ENCODE measurements at regions not wholly inside any gene's neighbourhood (a gene's known extent, or its start where the extent isn't known, plus 50 kb on each side); places are given as distances from the start of the nearest gene placed in this dataset.

DNA sequence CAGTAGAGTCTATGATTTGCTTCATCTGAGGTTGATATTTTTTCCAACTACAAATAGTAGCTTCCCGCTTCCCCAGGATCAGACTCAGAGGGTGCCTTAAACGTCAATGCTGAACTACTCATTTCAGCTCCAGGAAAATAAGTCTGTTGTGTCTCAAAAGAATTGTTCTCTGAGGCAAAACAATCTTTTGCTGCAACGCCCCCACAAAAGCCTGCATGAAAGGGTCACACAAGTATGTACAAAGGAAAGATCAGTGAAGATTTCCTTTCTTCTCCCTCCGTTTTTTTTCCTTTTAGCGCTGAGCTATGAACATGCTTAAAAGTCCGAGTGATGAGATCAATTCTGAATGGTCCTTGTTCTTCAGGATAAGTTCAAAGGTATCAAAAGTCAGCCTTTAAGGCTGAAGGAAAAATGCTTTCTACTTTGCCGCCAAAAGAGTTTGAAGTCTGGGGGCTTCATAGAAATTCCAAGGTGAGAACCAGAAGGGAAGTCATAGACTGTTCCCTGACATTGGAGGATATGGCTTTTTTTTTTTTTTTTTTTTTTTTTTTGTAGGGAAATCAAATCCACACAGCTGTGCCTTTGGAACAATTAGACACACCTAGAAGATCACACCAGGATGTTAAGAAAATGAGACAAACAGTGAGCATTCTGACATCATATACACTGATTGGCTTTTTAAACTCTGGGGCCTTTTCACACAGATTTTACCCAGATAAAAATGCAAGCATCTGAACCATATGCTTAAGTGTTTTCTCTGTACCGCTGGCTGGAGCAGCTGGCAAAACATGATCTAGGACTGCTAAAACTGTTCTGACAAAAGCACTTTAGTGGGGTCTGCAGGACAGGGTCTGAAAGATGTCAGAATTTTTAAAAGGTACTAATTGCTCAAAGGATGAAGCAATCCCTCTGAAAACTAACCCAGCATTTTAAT, 329.3 kb downstream of the ENC1 start:
- Mint-ChIP-seq H3K36me3 (ENCODE audit: insufficient read depth) (no peaks in the 10 kb centered on the region), H3K27ac (ENCODE audit: low read depth) (no peak overlapping the region), H3K27me3 (peaks cover 20% of the 10 kb centered on the region), H3K9me3 (no peaks in the 10 kb centered on the region), H3K4me3 (no peak overlapping the region), H3K4me1 (no peaks in the 10 kb centered on the region)
- DNase-seq (ENCODE audit: low spot score in 2 of 2) (no peak), ATAC-seq (replicated peaks; ENCODE audit: extremely low read depth, poor library complexity, severe bottlenecking) (no peak)

DNA sequence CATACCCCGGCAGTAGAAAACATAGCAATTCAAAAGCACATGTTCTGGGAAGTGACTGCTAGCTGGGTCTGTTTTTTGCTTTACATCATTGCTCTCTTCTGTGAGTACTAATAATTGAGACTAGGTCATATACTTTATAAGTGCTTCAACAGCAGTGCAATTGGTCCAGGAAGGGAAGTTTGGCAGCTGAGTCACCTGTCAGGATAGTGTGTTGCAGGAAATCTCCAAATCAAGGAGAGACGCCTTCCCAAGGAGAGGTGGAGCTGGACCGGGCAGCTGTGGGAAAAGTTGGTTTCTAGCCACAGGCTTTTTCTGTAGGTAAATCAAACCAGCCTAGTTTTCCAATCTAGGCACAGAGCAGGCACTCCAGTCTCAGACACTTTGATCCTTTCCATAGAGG, 330.1 kb downstream of the ENC1 start:
- DNase-seq (ENCODE audit: low spot score in 2 of 2): no peak
- H3K36me3 Mint-ChIP-seq (ENCODE audit: insufficient read depth): no peaks in the 10 kb centered on the region
- no peak overlapping the region for H3K27ac Mint-ChIP-seq (ENCODE audit: low read depth)
- no peaks in the 10 kb centered on the region for H3K9me3 Mint-ChIP-seq
- peaks cover 20% of the 10 kb centered on the region for H3K27me3 Mint-ChIP-seq
- H3K4me1 Mint-ChIP-seq: no peaks in the 10 kb centered on the region
- ATAC-seq (replicated peaks; ENCODE audit: extremely low read depth, poor library complexity, severe bottlenecking): no peak
- no peak overlapping the region for H3K4me3 Mint-ChIP-seq

GRCh38 chr5:74309050-74309449, 331.5 kb downstream of the ENC1 start:
- ATAC-seq (replicated peaks; ENCODE audit: extremely low read depth, poor library complexity, severe bottlenecking) (no peak), DNase-seq (ENCODE audit: low spot score in 2 of 2) (no peak)
- Mint-ChIP-seq H3K4me3 (no peak overlapping the region), H3K9me3 (no peaks in the 10 kb centered on the region), H3K27ac (ENCODE audit: low read depth) (no peak overlapping the region), H3K27me3 (peaks cover 12% of the 10 kb centered on the region), H3K4me1 (no peaks in the 10 kb centered on the region), H3K36me3 (ENCODE audit: insufficient read depth) (no peaks in the 10 kb centered on the region)

DNA sequence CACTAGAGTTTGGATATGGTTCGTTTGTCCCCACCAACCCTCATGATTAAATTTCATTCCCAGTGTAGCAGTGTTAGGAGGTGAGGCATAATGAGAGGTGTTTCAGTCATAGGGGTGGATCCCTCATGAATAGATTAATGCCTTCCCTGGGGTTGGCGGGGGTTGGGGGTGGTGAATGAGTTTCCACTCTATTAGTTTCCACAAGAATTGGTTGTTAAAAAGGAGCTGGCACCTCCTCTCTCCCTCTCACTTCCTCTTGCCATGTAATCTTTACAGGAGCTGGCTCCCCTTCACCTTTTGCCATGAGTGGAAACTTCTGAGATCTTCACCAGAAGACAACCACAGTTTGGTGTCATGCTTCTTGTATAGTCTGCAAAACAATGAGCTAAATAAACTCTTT, 333.7 kb downstream of the ENC1 start:
- Mint-ChIP-seq H3K4me3 (no peak overlapping the region), H3K4me1 (no peaks in the 10 kb centered on the region), H3K27ac (ENCODE audit: low read depth) (no peak overlapping the region)

GRCh38 chr5:74304536-74304935, 336.0 kb downstream of the ENC1 start:
- no peaks in the 10 kb centered on the region for H3K36me3 Mint-ChIP-seq (ENCODE audit: insufficient read depth)
- H3K4me3 Mint-ChIP-seq: no peak overlapping the region
- H3K27me3 Mint-ChIP-seq: peaks cover 9% of the 10 kb centered on the region
- H3K27ac Mint-ChIP-seq (ENCODE audit: low read depth): no peak overlapping the region
- H3K9me3 Mint-ChIP-seq: no peaks in the 10 kb centered on the region
- no peak for ATAC-seq (replicated peaks; ENCODE audit: extremely low read depth, poor library complexity, severe bottlenecking)
- H3K4me1 Mint-ChIP-seq: no peaks in the 10 kb centered on the region
- DNase-seq (ENCODE audit: low spot score in 2 of 2): no peak

More for the DNA sequence above, 333.7 kb downstream of the ENC1 start:
- ATAC-seq (replicated peaks; ENCODE audit: extremely low read depth, poor library complexity, severe bottlenecking) (no peak), DNase-seq (ENCODE audit: low spot score in 2 of 2) (no peak)
- H3K9me3 Mint-ChIP-seq: no peaks in the 10 kb centered on the region
- no peaks in the 10 kb centered on the region for H3K36me3 Mint-ChIP-seq (ENCODE audit: insufficient read depth)
- no peaks in the 10 kb centered on the region for H3K27me3 Mint-ChIP-seq

DNA sequence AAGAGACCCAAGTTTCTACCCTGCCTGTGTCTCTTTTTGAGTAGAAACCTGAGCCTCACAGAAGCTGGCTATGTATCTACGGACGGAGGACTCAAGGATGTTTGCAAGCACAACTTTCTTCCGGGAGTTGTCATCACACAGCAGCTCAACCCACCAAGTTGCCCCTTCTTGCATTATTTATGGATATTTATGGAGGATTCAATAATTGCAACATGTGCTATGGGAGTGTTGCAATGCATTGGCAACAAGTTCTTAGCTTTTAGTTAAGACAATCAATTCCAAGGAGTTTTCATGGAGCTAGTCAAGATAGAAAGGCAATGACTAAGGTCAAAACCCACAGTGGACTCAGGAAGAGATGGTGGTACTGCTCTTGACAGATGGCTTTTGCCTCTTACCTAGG, 336.9 kb downstream of the ENC1 start:
- ATAC-seq (replicated peaks; ENCODE audit: extremely low read depth, poor library complexity, severe bottlenecking) (no peak), DNase-seq (ENCODE audit: low spot score in 2 of 2) (no peak)
- H3K27me3 Mint-ChIP-seq: peaks cover 9% of the 10 kb centered on the region
- H3K36me3 Mint-ChIP-seq (ENCODE audit: insufficient read depth): no peaks in the 10 kb centered on the region
- H3K4me3 Mint-ChIP-seq: no peak overlapping the region
- no peak overlapping the region for H3K27ac Mint-ChIP-seq (ENCODE audit: low read depth)
- H3K4me1 Mint-ChIP-seq: no peaks in the 10 kb centered on the region
- H3K9me3 Mint-ChIP-seq: no peaks in the 10 kb centered on the region

DNA sequence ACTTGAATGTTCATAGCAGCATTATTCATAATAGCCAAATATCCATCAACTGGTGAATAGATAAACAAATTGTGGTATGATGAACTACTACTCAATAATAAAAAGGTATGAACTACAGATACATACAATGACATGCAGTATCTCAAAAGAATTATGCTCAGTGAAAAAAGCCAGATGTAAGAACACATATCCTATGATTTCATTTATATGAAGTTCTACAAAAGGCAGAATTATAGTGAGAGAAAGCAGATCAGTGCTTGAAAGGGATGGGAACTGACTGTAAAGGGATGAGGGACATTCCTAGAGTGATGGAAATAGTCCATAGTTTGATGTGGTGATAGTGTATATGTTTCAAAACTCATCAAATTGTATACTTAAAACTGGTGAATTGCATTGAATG, 339.0 kb downstream of the ENC1 start:
- H3K27me3 Mint-ChIP-seq: peaks cover 9% of the 10 kb centered on the region
- H3K36me3 Mint-ChIP-seq (ENCODE audit: insufficient read depth): peaks cover 1% of the 10 kb centered on the region
- H3K9me3 Mint-ChIP-seq: no peaks in the 10 kb centered on the region
- no peak overlapping the region for H3K4me3 Mint-ChIP-seq
- no peak overlapping the region for H3K27ac Mint-ChIP-seq (ENCODE audit: low read depth)
- DNase-seq (ENCODE audit: low spot score in 2 of 2): no peak
- ATAC-seq (replicated peaks; ENCODE audit: extremely low read depth, poor library complexity, severe bottlenecking): no peak
- no peaks in the 10 kb centered on the region for H3K4me1 Mint-ChIP-seq

DNA sequence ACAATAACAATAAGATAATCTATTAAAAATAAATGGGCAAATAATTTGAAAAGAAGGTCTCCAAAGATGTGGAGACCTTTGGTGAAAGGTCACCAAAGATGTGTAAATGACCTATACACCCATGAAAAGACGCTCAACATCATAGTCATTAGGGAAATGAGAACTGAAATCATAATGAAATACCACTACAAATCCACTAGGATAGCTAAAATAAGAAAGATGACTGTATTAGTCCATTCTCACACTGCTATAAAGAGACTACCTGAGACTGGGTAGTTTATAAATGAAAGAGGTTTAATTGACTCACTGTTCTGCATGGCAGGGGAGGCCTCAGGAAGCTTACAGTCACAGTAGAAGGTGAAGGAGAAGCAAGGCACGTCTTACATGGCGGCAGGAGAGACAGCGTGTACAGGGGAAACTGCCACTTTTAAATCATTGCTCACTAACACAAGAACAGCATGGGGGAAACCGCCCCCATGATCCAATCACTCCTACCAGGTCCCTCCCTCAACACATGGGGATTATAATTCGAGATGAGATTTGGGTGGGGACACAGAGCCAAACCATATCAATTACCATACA, 339.6 kb downstream of the ENC1 start:
- Mint-ChIP-seq H3K4me3 (no peak overlapping the region), H3K4me1 (no peaks in the 10 kb centered on the region), H3K27me3 (peaks cover 9% of the 10 kb centered on the region), H3K36me3 (ENCODE audit: insufficient read depth) (peaks cover 1% of the 10 kb centered on the region), H3K27ac (ENCODE audit: low read depth) (no peak overlapping the region), H3K9me3 (no peaks in the 10 kb centered on the region)
- ATAC-seq (replicated peaks; ENCODE audit: extremely low read depth, poor library complexity, severe bottlenecking): no peak
- no peak for DNase-seq (ENCODE audit: low spot score in 2 of 2)

GRCh38 chr5:74299833-74300232, 340.7 kb downstream of the ENC1 start:
- ATAC-seq (replicated peaks; ENCODE audit: extremely low read depth, poor library complexity, severe bottlenecking) (no peak), DNase-seq (ENCODE audit: low spot score in 2 of 2) (no peak)
- Mint-ChIP-seq H3K9me3 (no peaks in the 10 kb centered on the region), H3K27ac (ENCODE audit: low read depth) (no peak overlapping the region), H3K27me3 (peaks cover 9% of the 10 kb centered on the region), H3K4me3 (no peak overlapping the region), H3K36me3 (ENCODE audit: insufficient read depth) (peaks cover 1% of the 10 kb centered on the region), H3K4me1 (no peaks in the 10 kb centered on the region)

DNA sequence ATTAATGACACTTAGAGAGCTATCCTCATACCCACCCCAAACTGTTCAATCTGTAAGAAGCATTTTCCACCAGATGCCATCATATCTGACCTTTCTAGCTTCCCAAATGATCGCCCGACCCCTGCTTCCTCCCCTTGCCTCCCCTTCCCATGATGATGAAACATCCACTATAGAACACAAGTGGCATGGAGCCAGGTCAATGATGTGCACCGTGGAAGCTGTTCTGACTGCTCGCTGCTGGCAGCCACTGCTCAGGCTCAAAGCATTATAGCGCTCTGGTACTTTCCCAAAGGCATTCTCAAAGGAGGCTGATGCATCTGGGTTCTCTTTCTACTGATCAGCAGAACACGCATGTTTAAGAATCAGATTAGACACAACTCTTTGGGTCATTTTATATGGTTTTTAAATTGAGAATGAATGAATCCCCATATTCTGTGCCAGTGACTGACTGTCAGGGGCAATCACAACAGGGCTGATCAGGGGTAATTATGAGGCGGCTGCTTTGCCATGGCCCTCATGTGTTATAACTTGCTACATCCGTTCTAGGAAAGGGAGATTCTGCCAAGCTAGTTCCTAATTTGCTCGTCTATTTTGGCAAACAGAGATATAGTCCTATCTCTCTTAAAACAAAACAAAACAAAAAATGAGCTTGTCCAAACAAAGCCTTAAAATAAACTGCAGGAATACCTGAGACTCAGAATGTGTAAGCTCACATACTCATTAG, 343.7 kb downstream of the ENC1 start:
- DNase-seq (ENCODE audit: low spot score in 2 of 2): no peak
- Mint-ChIP-seq H3K4me3 (no peak overlapping the region), H3K27me3 (peaks cover 9% of the 10 kb centered on the region), H3K27ac (ENCODE audit: low read depth) (no peak overlapping the region), H3K36me3 (ENCODE audit: insufficient read depth) (peaks cover 1% of the 10 kb centered on the region), H3K9me3 (no peaks in the 10 kb centered on the region), H3K4me1 (no peaks in the 10 kb centered on the region)
- no peak for ATAC-seq (replicated peaks; ENCODE audit: extremely low read depth, poor library complexity, severe bottlenecking)

- DNase-seq (ENCODE audit: low spot score in 2 of 2) (no peak), ATAC-seq (replicated peaks; ENCODE audit: extremely low read depth, poor library complexity, severe bottlenecking) (no peak)
- Mint-ChIP-seq H3K9me3 (no peaks in the 10 kb centered on the region), H3K4me1 (no peaks in the 10 kb centered on the region), H3K27ac (ENCODE audit: low read depth) (no peak overlapping the region), H3K4me3 (no peak overlapping the region), H3K36me3 (ENCODE audit: insufficient read depth) (peaks cover 1% of the 10 kb centered on the region), H3K27me3 (peaks cover 5% of the 10 kb centered on the region)
Observed at GRCh38 chr5:74295676-74296075, 344.9 kb downstream of the ENC1 start.

- no peak for ATAC-seq (replicated peaks; ENCODE audit: extremely low read depth, poor library complexity, severe bottlenecking)
- H3K4me3 Mint-ChIP-seq: no peak overlapping the region
- no peak overlapping the region for H3K27ac Mint-ChIP-seq (ENCODE audit: low read depth)
- H3K27me3 Mint-ChIP-seq: peaks cover 8% of the 10 kb centered on the region
- DNase-seq (ENCODE audit: low spot score in 2 of 2): no peak
- H3K36me3 Mint-ChIP-seq (ENCODE audit: insufficient read depth): peaks cover 1% of the 10 kb centered on the region
- H3K9me3 Mint-ChIP-seq: no peaks in the 10 kb centered on the region
- no peaks in the 10 kb centered on the region for H3K4me1 Mint-ChIP-seq
Observed at GRCh38 chr5:74295141-74295540, 345.4 kb downstream of the ENC1 start.
